ENCODE measurements at regions not wholly inside any gene's neighbourhood (a gene's known extent, or its start where the extent isn't known, plus 50 kb on each side); places are given as distances from the start of the nearest gene placed in this dataset.

DNA sequence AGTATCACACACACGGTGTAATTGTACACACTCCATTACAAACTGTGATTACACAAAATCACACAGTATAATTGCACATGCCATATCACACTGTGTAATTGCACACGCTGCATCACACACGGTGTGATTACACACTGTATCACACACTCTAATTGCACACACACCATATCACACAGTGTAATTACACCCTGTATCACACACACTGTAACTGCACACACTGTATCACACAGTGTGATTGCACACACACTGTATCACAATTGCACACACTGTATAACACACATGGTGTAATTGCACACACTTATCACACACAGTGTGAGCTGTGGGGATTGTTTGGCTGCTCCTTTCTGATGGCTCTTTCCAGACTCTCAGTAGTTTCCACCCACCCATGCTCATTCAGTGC lies 162.6 kb upstream of the SGCG start:
- no peak for TF ChIP-seq SMC3 (IDR thresholded peaks at IDR 0.05; ENCODE audit: low read depth, low read length)
- TF ChIP-seq MAZ (IDR thresholded peaks at IDR 0.05; ENCODE audit: borderline replicate concordance, low read depth, low read length) = no peak
- no peak for TF ChIP-seq USF2 (IDR thresholded peaks at IDR 0.05; ENCODE audit: low read depth, low read length)
- TF ChIP-seq RAD21 (IDR thresholded peaks at IDR 0.05; ENCODE audit: low read length) = no peak
- TF ChIP-seq RFX5 (IDR thresholded peaks at IDR 0.05; ENCODE audit: low read depth, low read length) = no peak
- no peak for TF ChIP-seq FOS (IDR thresholded peaks at IDR 0.05; ENCODE audit: low read depth, low read length)
- TF ChIP-seq CEBPB (IDR thresholded peaks at IDR 0.05; ENCODE audit: low read depth, low read length) = no peak
- TF ChIP-seq MXI1 (IDR thresholded peaks at IDR 0.05; ENCODE audit: borderline replicate concordance, low read depth, low read length) = no peak
- Histone ChIP-seq H3K4me3 (ENCODE audit: insufficient read depth, low read depth, low read length) (no peak overlapping the region), H3K4me1 (ENCODE audit: control insufficient read depth, insufficient read depth, low read length) (no peaks in the 10 kb centered on the region), H2BK15ac (ENCODE audit: low read depth, low read length) (no peak overlapping the region), H3K9me3 (ENCODE audit: control insufficient read depth, insufficient read depth, low read length) (no peaks in the 10 kb centered on the region), H2BK5ac (ENCODE audit: low read depth, low read length, poor library complexity, severe bottlenecking) (no peak overlapping the region), H2AFZ (replicated peaks; ENCODE audit: low read length, poor library complexity) (no peak overlapping the region), H3K36me3 (ENCODE audit: control insufficient read depth, insufficient read depth, low read length) (no peaks in the 10 kb centered on the region), H3K18ac (ENCODE audit: low read depth, low read length) (no peak overlapping the region), H3K56ac (ENCODE audit: extremely low read depth, insufficient read depth, low read length) (no peak overlapping the region), H3K4ac (ENCODE audit: low read depth, low read length) (no peak overlapping the region), H2AK5ac (ENCODE audit: low read depth, low read length) (no peak overlapping the region), H2AK9ac (replicated peaks; ENCODE audit: low read depth, low read length, poor library complexity) (no peak overlapping the region), H4K8ac (ENCODE audit: low read depth in 2 of 2, low read length in 2 of 2) (no peak overlapping the region), H4K5ac (ENCODE audit: low read depth, low read length) (no peak overlapping the region), H3K79me1 (ENCODE audit: low read depth in 1 of 2, low read length in 2 of 2) (no peaks in the 10 kb centered on the region), H3K14ac (replicated peaks; ENCODE audit: low read depth, low read length) (no peak overlapping the region), H3K23ac (ENCODE audit: low read depth, low read length) (no peak overlapping the region), H3K27ac (ENCODE audit: insufficient read depth, low read length) (no peak overlapping the region), H3K27me3 (ENCODE audit: control insufficient read depth, insufficient read depth, low read length) (no peaks in the 10 kb centered on the region), H2BK120ac (ENCODE audit: low read depth, low read length) (no peak overlapping the region), H2BK20ac (ENCODE audit: low read depth, low read length) (no peak overlapping the region), H3K4me2 (ENCODE audit: low read depth, low read length) (no peak overlapping the region), H4K91ac (ENCODE audit: insufficient read depth, low read depth, low read length) (no peak overlapping the region), H3K9ac (ENCODE audit: low read depth, low read length) (no peak overlapping the region), H3K9me1 (ENCODE audit: insufficient read depth, low read length) (no peaks in the 10 kb centered on the region), H4K20me1 (ENCODE audit: insufficient read depth, low read length) (no peaks in the 10 kb centered on the region)
- WGBS, 2 experiments (ENCODE audit: extremely low coverage in 2 of 2, insufficient read length in 1 of 2) = 74% methylated on average over 3 of the region's 3 CpGs; no CpG with 5 or more reads in 1 of the 2 experiments
- intact Hi-C loops (cut with micrococcal nuclease) (no loop called here), in situ Hi-C loops (cut with MboI; ENCODE audit: low sequenced_read_pairs) (no loop called here), dilution Hi-C loops (cut with HindIII; ENCODE audit: low sequenced_read_pairs, unreplicated experiment) (no loop called here)
- ATAC-seq (ENCODE audit: low read depth) (no peak), DNase-seq (no peak)
- no TSS peak for BruUV-seq (replicated peaks)
- CTCF ChIA-PET = interaction anchor here (0.7 kb wide), 1 partner anchor 217 kb away, joined by 3 read pairs; no protein-coding TSS in a partner anchor
- POLR2A ChIA-PET (ENCODE audit: unreplicated experiment) = no interaction called here
